ENCODE measurements at regions not wholly inside any gene's neighbourhood (a gene's known extent, or its start where the extent isn't known, plus 50 kb on each side); places are given as distances from the start of the nearest gene placed in this dataset.

DNA sequence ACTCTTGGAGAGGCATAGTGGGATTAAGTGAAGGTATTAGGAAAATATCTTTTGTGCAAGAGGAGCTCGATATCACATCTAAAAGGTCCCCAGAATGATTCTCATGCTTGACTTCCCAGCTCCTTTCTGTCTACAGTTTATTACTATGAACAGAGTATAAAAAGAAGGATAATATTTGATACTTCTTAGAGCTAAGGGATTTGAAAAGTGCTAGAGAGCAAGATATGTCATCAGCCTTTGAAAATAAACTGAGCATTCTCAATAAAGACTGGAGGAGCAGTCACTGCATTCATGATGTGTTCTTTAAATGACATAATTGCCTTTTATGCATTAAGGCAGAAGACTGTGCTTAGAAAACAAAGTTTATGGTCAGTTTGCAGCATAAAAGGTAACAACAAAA lies 543.2 kb upstream of the NRXN1 start:
- Histone ChIP-seq H3K27ac (ENCODE audit: low read length) (no peak overlapping the region), H3K27me3 (ENCODE audit: low read length) (no peaks in the 10 kb centered on the region), H2AFZ (ENCODE audit: low read length) (no peak overlapping the region), H3K9me3 (ENCODE audit: low read length) (peaks cover 9% of the 10 kb centered on the region; the same call in 1 of the 2 replicates), H4K20me1 (ENCODE audit: insufficient read depth, low read depth, low read length) (no peaks in the 10 kb centered on the region), H3K4me1 (ENCODE audit: low read length) (no peaks in the 10 kb centered on the region), H3K4me3 (ENCODE audit: low read length) (no peak overlapping the region), H3K4me2 (ENCODE audit: low read depth, low read length, poor library complexity, severe bottlenecking) (no peak overlapping the region), H3K36me3 (ENCODE audit: insufficient read depth, low read length) (no peaks in the 10 kb centered on the region), H3K9me2 (replicated peaks; ENCODE audit: insufficient read depth, low read length) (no peaks in the 10 kb centered on the region), H3K9ac (ENCODE audit: low read length) (no peak overlapping the region), H3K79me2 (ENCODE audit: low read length) (no peaks in the 10 kb centered on the region)
- no peak for DNase-seq

DNA sequence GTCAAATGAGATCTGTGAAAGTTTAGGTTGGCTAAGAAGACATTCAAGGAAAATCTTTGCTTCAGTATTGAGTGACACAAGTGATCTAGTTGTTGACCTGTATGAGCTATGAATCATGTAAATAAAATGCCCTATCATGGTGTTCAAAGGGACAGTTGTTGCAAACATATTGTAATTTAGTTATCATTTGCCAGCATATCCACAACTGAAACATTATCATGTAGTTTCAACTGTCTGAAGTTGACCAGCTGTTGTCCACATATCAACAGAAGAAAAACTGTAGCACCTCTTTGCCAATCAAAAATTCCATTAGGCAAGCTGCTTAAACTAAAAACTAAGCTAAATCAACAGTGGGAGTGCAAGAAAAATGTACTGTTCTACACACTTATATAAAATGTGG lies 527.1 kb upstream of the NRXN1 start:
- Histone ChIP-seq H3K79me2 (ENCODE audit: low read length) (no peaks in the 10 kb centered on the region), H3K9ac (ENCODE audit: low read length) (no peak overlapping the region), H3K27ac (ENCODE audit: low read length) (no peak overlapping the region), H3K36me3 (ENCODE audit: insufficient read depth, low read length) (no peaks in the 10 kb centered on the region), H2AFZ (ENCODE audit: low read length) (no peak overlapping the region), H3K27me3 (ENCODE audit: low read length) (no peaks in the 10 kb centered on the region), H4K20me1 (ENCODE audit: insufficient read depth, low read depth, low read length) (no peaks in the 10 kb centered on the region), H3K4me3 (ENCODE audit: low read length) (no peak overlapping the region), H3K4me2 (ENCODE audit: low read depth, low read length, poor library complexity, severe bottlenecking) (no peak overlapping the region), H3K9me3 (ENCODE audit: low read length) (peaks cover 3% of the 10 kb centered on the region; the same call in 1 of the 2 replicates), H3K9me2 (replicated peaks; ENCODE audit: insufficient read depth, low read length) (no peaks in the 10 kb centered on the region), H3K4me1 (ENCODE audit: low read length) (peaks cover 2% of the 10 kb centered on the region)
- no peak for DNase-seq

- Histone ChIP-seq H3K36me3 (ENCODE audit: insufficient read depth, low read length) (no peaks in the 10 kb centered on the region), H3K4me1 (ENCODE audit: low read length) (peaks cover 12% of the 10 kb centered on the region), H3K9me3 (ENCODE audit: low read length) (peaks cover 3% of the 10 kb centered on the region; the same call in 1 of the 2 replicates), H3K27me3 (ENCODE audit: low read length) (no peaks in the 10 kb centered on the region), H2AFZ (ENCODE audit: low read length) (no peak overlapping the region), H3K4me3 (ENCODE audit: low read length) (no peak overlapping the region), H3K79me2 (ENCODE audit: low read length) (no peaks in the 10 kb centered on the region), H4K20me1 (ENCODE audit: insufficient read depth, low read depth, low read length) (no peaks in the 10 kb centered on the region), H3K9me2 (replicated peaks; ENCODE audit: insufficient read depth, low read length) (no peaks in the 10 kb centered on the region), H3K9ac (ENCODE audit: low read length) (no peak overlapping the region), H3K27ac (ENCODE audit: low read length) (no peak overlapping the region), H3K4me2 (ENCODE audit: low read depth, low read length, poor library complexity, severe bottlenecking) (no peak overlapping the region)
- DNase-seq, result no peak
Measured at GRCh38 chr2:51553476-51553875, 521.5 kb upstream of the NRXN1 start.

- H3K36me3 ChIP-seq (ENCODE audit: insufficient read depth, low read length), result no peaks in the 10 kb centered on the region
- no peaks in the 10 kb centered on the region for H3K4me1 ChIP-seq (ENCODE audit: low read length)
- no peak for DNase-seq
- no peak overlapping the region for H3K4me3 ChIP-seq (ENCODE audit: low read length)
- H3K27ac ChIP-seq (ENCODE audit: low read length), result no peak overlapping the region
- H3K4me2 ChIP-seq (ENCODE audit: low read depth, low read length, poor library complexity, severe bottlenecking), result no peak overlapping the region
- no peaks in the 10 kb centered on the region for H3K9me2 ChIP-seq (replicated peaks; ENCODE audit: insufficient read depth, low read length)
- no peaks in the 10 kb centered on the region for H3K27me3 ChIP-seq (ENCODE audit: low read length)
- no peaks in the 10 kb centered on the region for H3K79me2 ChIP-seq (ENCODE audit: low read length)
- no peak overlapping the region for H3K9ac ChIP-seq (ENCODE audit: low read length)
- no peaks in the 10 kb centered on the region for H4K20me1 ChIP-seq (ENCODE audit: insufficient read depth, low read depth, low read length)
- H2AFZ ChIP-seq (ENCODE audit: low read length), result no peak overlapping the region
- peaks cover 14% of the 10 kb centered on the region for H3K9me3 ChIP-seq (ENCODE audit: low read length)
Measured at GRCh38 chr2:51535763-51536162, 503.8 kb upstream of the NRXN1 start.

GRCh38 chr2:51534166-51534565 lies 502.2 kb upstream of the NRXN1 start:
- Histone ChIP-seq H2AFZ (ENCODE audit: low read length) (no peak overlapping the region), H3K4me1 (ENCODE audit: low read length) (no peaks in the 10 kb centered on the region), H4K20me1 (ENCODE audit: insufficient read depth, low read depth, low read length) (no peaks in the 10 kb centered on the region), H3K9ac (ENCODE audit: low read length) (no peak overlapping the region), H3K4me3 (ENCODE audit: low read length) (no peak overlapping the region), H3K27ac (ENCODE audit: low read length) (no peak overlapping the region), H3K9me2 (replicated peaks; ENCODE audit: insufficient read depth, low read length) (no peaks in the 10 kb centered on the region), H3K9me3 (ENCODE audit: low read length) (peaks cover 14% of the 10 kb centered on the region), H3K27me3 (ENCODE audit: low read length) (no peaks in the 10 kb centered on the region), H3K36me3 (ENCODE audit: insufficient read depth, low read length) (no peaks in the 10 kb centered on the region), H3K79me2 (ENCODE audit: low read length) (no peaks in the 10 kb centered on the region), H3K4me2 (ENCODE audit: low read depth, low read length, poor library complexity, severe bottlenecking) (no peak overlapping the region)
- DNase-seq, result no peak

DNA sequence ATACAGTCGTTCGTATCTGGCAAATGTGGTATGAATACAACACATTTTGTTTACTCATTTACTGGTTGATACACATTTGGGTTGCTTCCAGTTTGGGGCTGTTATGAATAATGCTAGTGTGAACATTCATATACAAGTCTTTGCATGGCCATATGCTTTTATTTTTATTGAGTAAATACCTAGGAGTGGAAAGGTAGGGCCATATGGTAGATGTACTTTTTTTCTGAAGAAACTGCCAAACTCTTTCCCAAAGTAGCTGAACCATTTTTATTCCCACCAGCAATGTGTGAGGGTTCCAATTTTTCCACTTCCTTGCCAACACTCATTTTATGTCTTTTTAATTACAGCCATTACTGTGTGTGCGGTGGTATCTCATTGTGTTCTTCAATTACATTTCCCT lies 496.2 kb upstream of the NRXN1 start:
- no peak for DNase-seq
- Histone ChIP-seq H3K4me3 (ENCODE audit: low read length) (no peak overlapping the region), H4K20me1 (ENCODE audit: insufficient read depth, low read depth, low read length) (no peaks in the 10 kb centered on the region), H3K79me2 (ENCODE audit: low read length) (no peaks in the 10 kb centered on the region), H3K4me1 (ENCODE audit: low read length) (no peaks in the 10 kb centered on the region), H3K9ac (ENCODE audit: low read length) (no peak overlapping the region), H3K4me2 (ENCODE audit: low read depth, low read length, poor library complexity, severe bottlenecking) (no peak overlapping the region), H2AFZ (ENCODE audit: low read length) (no peak overlapping the region), H3K9me2 (replicated peaks; ENCODE audit: insufficient read depth, low read length) (no peaks in the 10 kb centered on the region), H3K9me3 (ENCODE audit: low read length) (peaks cover 11% of the 10 kb centered on the region), H3K27ac (ENCODE audit: low read length) (no peak overlapping the region), H3K27me3 (ENCODE audit: low read length) (no peaks in the 10 kb centered on the region), H3K36me3 (ENCODE audit: insufficient read depth, low read length) (no peaks in the 10 kb centered on the region)

GRCh38 chr2:51526766-51527165 lies 494.8 kb upstream of the NRXN1 start:
- H3K9ac ChIP-seq (ENCODE audit: low read length), result no peak overlapping the region
- no peaks in the 10 kb centered on the region for H4K20me1 ChIP-seq (ENCODE audit: insufficient read depth, low read depth, low read length)
- no peaks in the 10 kb centered on the region for H3K4me1 ChIP-seq (ENCODE audit: low read length)
- H3K4me2 ChIP-seq (ENCODE audit: low read depth, low read length, poor library complexity, severe bottlenecking), result no peak overlapping the region
- no peaks in the 10 kb centered on the region for H3K27me3 ChIP-seq (ENCODE audit: low read length)
- H2AFZ ChIP-seq (ENCODE audit: low read length), result no peak overlapping the region
- DNase-seq, result no peak
- H3K27ac ChIP-seq (ENCODE audit: low read length), result no peak overlapping the region
- H3K79me2 ChIP-seq (ENCODE audit: low read length), result no peaks in the 10 kb centered on the region
- no peaks in the 10 kb centered on the region for H3K36me3 ChIP-seq (ENCODE audit: insufficient read depth, low read length)
- no peak overlapping the region for H3K4me3 ChIP-seq (ENCODE audit: low read length)
- peaks cover 6% of the 10 kb centered on the region for H3K9me3 ChIP-seq (ENCODE audit: low read length)
- H3K9me2 ChIP-seq (replicated peaks; ENCODE audit: insufficient read depth, low read length), result no peaks in the 10 kb centered on the region

DNA sequence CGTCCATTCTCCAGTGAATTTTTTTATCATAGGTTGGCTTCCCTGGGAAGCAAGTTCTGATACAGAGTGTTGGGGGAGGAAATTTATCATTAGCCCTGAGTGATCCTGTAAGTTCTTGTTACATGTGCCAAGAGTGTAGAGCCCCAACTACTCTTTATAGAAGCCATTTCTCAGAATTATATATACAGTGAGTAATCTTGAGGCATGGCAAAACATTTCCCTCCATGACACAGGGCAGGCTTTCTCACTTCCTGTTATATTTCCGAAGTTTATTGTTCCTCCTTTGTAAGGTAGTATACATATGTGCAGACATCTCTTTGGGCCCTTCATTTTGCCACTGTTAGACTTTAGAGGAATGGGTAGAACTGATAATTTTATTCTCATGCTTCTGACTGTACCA lies 484.7 kb upstream of the NRXN1 start:
- H3K27me3 ChIP-seq (ENCODE audit: low read length), result 0 out of 2 replicates have a peak, but pooled peaks cover 4% of the 10 kb centered on the region
- no peaks in the 10 kb centered on the region for H3K9me2 ChIP-seq (replicated peaks; ENCODE audit: insufficient read depth, low read length)
- H3K9ac ChIP-seq (ENCODE audit: low read length), result no peak overlapping the region
- H3K4me2 ChIP-seq (ENCODE audit: low read depth, low read length, poor library complexity, severe bottlenecking), result no peak overlapping the region
- no peak overlapping the region for H3K27ac ChIP-seq (ENCODE audit: low read length)
- no peaks in the 10 kb centered on the region; the same call in 1 of the 2 replicates for H3K9me3 ChIP-seq (ENCODE audit: low read length)
- no peaks in the 10 kb centered on the region for H3K36me3 ChIP-seq (ENCODE audit: insufficient read depth, low read length)
- no peaks in the 10 kb centered on the region for H3K4me1 ChIP-seq (ENCODE audit: low read length)
- no peaks in the 10 kb centered on the region for H3K79me2 ChIP-seq (ENCODE audit: low read length)
- no peak overlapping the region for H3K4me3 ChIP-seq (ENCODE audit: low read length)
- DNase-seq, result no peak
- H2AFZ ChIP-seq (ENCODE audit: low read length), result no peak overlapping the region
- no peaks in the 10 kb centered on the region for H4K20me1 ChIP-seq (ENCODE audit: insufficient read depth, low read depth, low read length)

DNA sequence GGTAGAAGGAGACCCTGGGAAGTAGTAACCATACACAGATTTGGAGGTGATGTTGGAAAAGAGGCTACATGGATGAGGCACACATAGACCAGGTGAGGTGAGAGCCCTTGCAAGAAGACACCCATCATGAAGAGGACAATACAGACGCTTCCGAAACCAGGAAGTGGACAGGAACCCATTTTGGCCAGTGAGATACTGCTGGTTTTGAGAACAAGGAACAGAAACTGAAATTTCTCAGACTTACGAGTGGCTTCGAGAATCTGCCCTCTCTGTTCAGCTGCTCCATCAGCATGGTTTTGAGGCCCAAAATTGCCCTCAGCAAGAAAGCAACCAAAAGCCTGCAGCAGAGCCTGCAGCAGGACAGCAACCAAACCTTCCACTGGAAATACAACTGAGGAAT lies 479.1 kb upstream of the NRXN1 start:
- no peak overlapping the region for H3K4me3 ChIP-seq (ENCODE audit: low read length)
- peak overlapping the region; percentile 26 for H3K4me2 ChIP-seq (ENCODE audit: low read depth, low read length, poor library complexity, severe bottlenecking)
- no peaks in the 10 kb centered on the region for H3K9me3 ChIP-seq (ENCODE audit: low read length)
- no peak overlapping the region for H3K27ac ChIP-seq (ENCODE audit: low read length)
- H3K36me3 ChIP-seq (ENCODE audit: insufficient read depth, low read length), result no peaks in the 10 kb centered on the region
- H3K79me2 ChIP-seq (ENCODE audit: low read length), result no peaks in the 10 kb centered on the region
- H3K27me3 ChIP-seq (ENCODE audit: low read length), result 0 out of 2 replicates have a peak, but pooled peaks cover 4% of the 10 kb centered on the region
- H3K9me2 ChIP-seq (replicated peaks; ENCODE audit: insufficient read depth, low read length), result no peaks in the 10 kb centered on the region
- peak overlapping the region; percentile 30; the same call in 1 of the 2 replicates for H2AFZ ChIP-seq (ENCODE audit: low read length)
- H3K4me1 ChIP-seq (ENCODE audit: low read length), result peaks cover 6% of the 10 kb centered on the region
- no peak overlapping the region for H3K9ac ChIP-seq (ENCODE audit: low read length)
- H4K20me1 ChIP-seq (ENCODE audit: insufficient read depth, low read depth, low read length), result no peaks in the 10 kb centered on the region
- peak; percentile 48 for DNase-seq

Measured in Karpas-422 (cell line).